HepG2 (cell line): ENCODE measurements at regions not wholly inside any gene's neighbourhood (a gene's known extent, or its start where the extent isn't known, plus 50 kb on each side); places are given as distances from the start of the nearest gene placed in this dataset.
A peak's percentile ranks its signal among the peaks of the same experiment; 100 is the strongest.

Experiments used
- ATF1 ChIP-seq: IDR thresholded peaks from 2 replicates; pipeline ENCODE4 v1.6.1; 2016; ENCODE audit warnings: mild to moderate bottlenecking, control low read depth
- ATF6 ChIP-seq: sonication (generic); formaldehyde crosslinking; conservative IDR thresholded peaks from 2 replicates; pipeline ENCODE4 v1.4.0; 2020; ENCODE audit warnings: missing genetic modification reagents
- BCL6 ChIP-seq: IDR thresholded peaks from 2 replicates; pipeline ENCODE4 v1.6.1; 2016; ENCODE audit warnings: missing genetic modification reagents, missing compliant biosample characterization
- DDIT3 ChIP-seq: sonication (generic); formaldehyde crosslinking; IDR thresholded peaks from 2 replicates; pipeline ENCODE4 v1.4.0; 2020; ENCODE audit warnings: mild to moderate bottlenecking, missing genetic modification reagents
- HOXA9 ChIP-seq: sonication (generic); formaldehyde crosslinking; IDR thresholded peaks from 2 replicates; pipeline ENCODE4 v1.8.1; 2022; ENCODE audit warnings: missing genetic modification reagents, mild to moderate bottlenecking, moderate library complexity, borderline replicate concordance
- IRF1 ChIP-seq: sonication (generic); formaldehyde crosslinking; IDR thresholded peaks from 2 replicates; pipeline ENCODE4 v1.4.0; 2020; ENCODE audit warnings: low read depth, mild to moderate bottlenecking, missing genetic modification reagents
- KAT2B ChIP-seq: fragments of 150-350 bp; IDR thresholded peaks from 2 replicates; pipeline ENCODE4 v1.6.1; 2014; ENCODE audit warnings: low read depth, low read length, borderline replicate concordance
- KMT2B ChIP-seq: IDR thresholded peaks from 2 replicates; pipeline ENCODE4 v1.6.1; 2016; ENCODE audit warnings: missing genetic modification reagents, missing compliant biosample characterization
- LBX2 ChIP-seq: sonication (generic); formaldehyde crosslinking; IDR thresholded peaks from 2 replicates; pipeline ENCODE4 v1.5.0; 2020; ENCODE audit warnings: missing genetic modification reagents, mild to moderate bottlenecking, borderline replicate concordance
- MATR3 ChIP-seq: sonication (generic); formaldehyde crosslinking; IDR thresholded peaks from 2 replicates; pipeline ENCODE4 v1.4.0; 2020; ENCODE audit warnings: missing genetic modification reagents
- MTA1 ChIP-seq: sonication (generic); formaldehyde crosslinking; IDR thresholded peaks from 2 replicates; pipeline ENCODE4 v1.4.0; 2020; ENCODE audit warnings: missing genetic modification reagents, mild to moderate bottlenecking, borderline replicate concordance
- NFATC3 ChIP-seq: sonication (generic); formaldehyde crosslinking; IDR thresholded peaks from 2 replicates; pipeline ENCODE4 v1.5.1; 2020; ENCODE audit warnings: mild to moderate bottlenecking, missing genetic modification reagents
- PAX8 ChIP-seq: sonication (generic); formaldehyde crosslinking; IDR thresholded peaks from 2 replicates; pipeline ENCODE4 v1.8.0; 2022; ENCODE audit warnings: mild to moderate bottlenecking, missing genetic modification reagents, borderline replicate concordance
- POLR2AphosphoS2 ChIP-seq: IDR thresholded peaks from 2 replicates; pipeline ENCODE4 v1.6.1; 2011; ENCODE audit warnings: low read depth, low read length, improper control_type of control experiment
- RNF2 ChIP-seq: fragments of 450-650 bp; conservative IDR thresholded peaks from 2 replicates; pipeline ENCODE4 v1.6.1; 2016; ENCODE audit warnings: low read depth
- SIX1 ChIP-seq: sonication (generic); formaldehyde crosslinking; IDR thresholded peaks from 2 replicates; pipeline ENCODE4 v1.4.0; 2020; ENCODE audit warnings: missing genetic modification reagents, borderline replicate concordance
- SRSF4 ChIP-seq: fragments of 200-400 bp; formaldehyde crosslinking; IDR thresholded peaks from one replicate; pipeline ENCODE4 v1.6.1; 2018; ENCODE audit warnings: mild to moderate bottlenecking, low read depth, low read length, moderate library complexity; ENCODE audit not compliant: poor library complexity, severe bottlenecking
- TCF7L2 ChIP-seq: IDR thresholded peaks from 2 replicates; pipeline ENCODE4 v1.6.1; 2011; ENCODE audit warnings: mild to moderate bottlenecking, low read depth, low read length, moderate library complexity
- TSC22D2 ChIP-seq: sonication (generic); formaldehyde crosslinking; IDR thresholded peaks from 2 replicates; pipeline ENCODE4 v1.5.1; 2020; ENCODE audit warnings: missing genetic modification reagents, mild to moderate bottlenecking, borderline replicate concordance
- U2AF2 ChIP-seq: fragments of 200-400 bp; formaldehyde crosslinking; IDR thresholded peaks from 2 replicates; pipeline ENCODE4 v1.6.1; 2017; ENCODE audit warnings: low read depth, mild to moderate bottlenecking, low read length
- ZNF143 ChIP-seq: sonication (generic); formaldehyde crosslinking; IDR thresholded peaks from 2 replicates; pipeline ENCODE4 v1.4.0; 2020; ENCODE audit warnings: missing genetic modification reagents
- ZNF180 ChIP-seq: sonication (generic); formaldehyde crosslinking; IDR thresholded peaks from 2 replicates; pipeline ENCODE4 v1.4.0; 2020; ENCODE audit warnings: low read depth, missing genetic modification reagents, borderline replicate concordance
- ZNF274 ChIP-seq: sonication (generic); formaldehyde crosslinking; IDR thresholded peaks from 2 replicates; pipeline ENCODE4 v1.5.1; 2020; ENCODE audit warnings: mild to moderate bottlenecking, missing genetic modification reagents
- ZNF543 ChIP-seq: sonication (generic); formaldehyde crosslinking; IDR thresholded peaks from 2 replicates; pipeline ENCODE4 v1.4.0; 2020; ENCODE audit warnings: mild to moderate bottlenecking, missing genetic modification reagents
- ZNF607 ChIP-seq: sonication (generic); formaldehyde crosslinking; IDR thresholded peaks from 2 replicates; pipeline ENCODE4 v1.5.1; 2020; ENCODE audit warnings: missing genetic modification reagents, mild to moderate bottlenecking, borderline replicate concordance
- ZNF678 ChIP-seq: sonication (generic); formaldehyde crosslinking; IDR thresholded peaks from 2 replicates; pipeline ENCODE4 v1.4.0; 2020; ENCODE audit warnings: mild to moderate bottlenecking, missing genetic modification reagents
- ZNF703 ChIP-seq: sonication (generic); formaldehyde crosslinking; IDR thresholded peaks from 2 replicates; pipeline ENCODE4 v1.5.1; 2020; ENCODE audit warnings: missing genetic modification reagents, mild to moderate bottlenecking, moderate library complexity, borderline replicate concordance
- TF ChIP-seq, protein P1 (sequence below): sonication (generic); formaldehyde crosslinking; IDR thresholded peaks from 2 replicates; pipeline ENCODE4 v1.4.0; 2020; ENCODE audit warnings: missing genetic modification reagents

DNA sequence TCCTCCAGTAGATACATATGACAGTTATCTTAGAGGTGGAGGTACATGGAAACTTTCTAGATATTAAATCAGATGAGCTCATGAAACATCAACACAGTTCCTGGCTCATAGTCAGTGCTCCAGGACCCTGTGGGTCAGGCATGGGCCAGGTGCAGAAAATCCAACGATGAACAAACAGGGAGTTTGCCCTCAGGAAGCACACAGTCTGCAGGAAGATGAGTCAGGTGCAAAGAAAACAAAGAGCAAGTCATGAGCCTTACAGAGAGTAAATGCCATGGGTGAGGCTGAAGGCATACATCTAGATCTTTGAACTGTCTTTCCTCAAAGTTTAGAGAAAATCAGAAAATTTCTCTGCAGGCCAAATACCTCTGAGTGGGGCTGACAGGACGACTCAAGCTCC is 184.2 kb upstream of the TPM1 start (continued):
- TF ChIP-seq ZNF678: no peak
- TF ChIP-seq LBX2: no peak
- TF ChIP-seq POLR2AphosphoS2: no peak
- no peak for TF ChIP-seq ZNF543 (CRISPR knock-in tag)
- TF ChIP-seq IRF1 (CRISPR knock-in tag): no peak
- no peak for TF ChIP-seq SIX1 (CRISPR knock-in tag)
- TF ChIP-seq MTA1 (CRISPR knock-in tag): no peak
- TF ChIP-seq BCL6 (CRISPR knock-in tag): 0 out of 2 replicates have a peak, but pooled peaks have one; percentile 19
- TF ChIP-seq KMT2B: no peak
- no peak for TF ChIP-seq TSC22D2
- TF ChIP-seq KAT2B: no peak
- TF ChIP-seq U2AF2: no peak
- no peak for TF ChIP-seq ZNF180 (CRISPR knock-in tag)
- no peak for TF ChIP-seq RNF2
- TF ChIP-seq ATF6 (CRISPR knock-in tag): no peak
- no peak for TF ChIP-seq SRSF4
- no peak for TF ChIP-seq MATR3
- no peak for TF ChIP-seq DDIT3 (CRISPR knock-in tag)
- TF ChIP-seq NFATC3 (CRISPR knock-in tag): no peak
- TF ChIP-seq HOXA9 (CRISPR knock-in tag): no peak
- TF ChIP-seq ZNF274 (CRISPR knock-in tag): no peak
- TF ChIP-seq TCF7L2: no peak
- TF ChIP-seq, protein P1, sequence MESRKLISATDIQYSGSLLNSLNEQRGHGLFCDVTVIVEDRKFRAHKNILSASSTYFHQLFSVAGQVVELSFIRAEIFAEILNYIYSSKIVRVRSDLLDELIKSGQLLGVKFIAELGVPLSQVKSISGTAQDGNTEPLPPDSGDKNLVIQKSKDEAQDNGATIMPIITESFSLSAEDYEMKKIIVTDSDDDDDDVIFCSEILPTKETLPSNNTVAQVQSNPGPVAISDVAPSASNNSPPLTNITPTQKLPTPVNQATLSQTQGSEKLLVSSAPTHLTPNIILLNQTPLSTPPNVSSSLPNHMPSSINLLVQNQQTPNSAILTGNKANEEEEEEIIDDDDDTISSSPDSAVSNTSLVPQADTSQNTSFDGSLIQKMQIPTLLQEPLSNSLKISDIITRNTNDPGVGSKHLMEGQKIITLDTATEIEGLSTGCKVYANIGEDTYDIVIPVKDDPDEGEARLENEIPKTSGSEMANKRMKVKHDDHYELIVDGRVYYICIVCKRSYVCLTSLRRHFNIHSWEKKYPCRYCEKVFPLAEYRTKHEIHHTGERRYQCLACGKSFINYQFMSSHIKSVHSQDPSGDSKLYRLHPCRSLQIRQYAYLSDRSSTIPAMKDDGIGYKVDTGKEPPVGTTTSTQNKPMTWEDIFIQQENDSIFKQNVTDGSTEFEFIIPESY (CRISPR knock-in tag): no peak
- TF ChIP-seq ZNF607 (CRISPR knock-in tag): no peak
- TF ChIP-seq ZNF703: no peak
- no peak for TF ChIP-seq PAX8 (CRISPR knock-in tag)
- TF ChIP-seq ATF1: no peak
- TF ChIP-seq ZNF143 (CRISPR knock-in tag): no peak
